CD4-positive, alpha-beta memory T cell (primary cell): ENCODE measurements at regions not wholly inside any gene's neighbourhood (a gene's known extent, or its start where the extent isn't known, plus 50 kb on each side); places are given as distances from the start of the nearest gene placed in this dataset.

ENCODE experiments used
- CTCF ChIA-PET: fragments of 350-600 bp; sonication (Branson Sonifier 250); formaldehyde crosslinking; loops from one replicate; lab custom pipeline; 2021; ENCODE audit warnings: inconsistent platforms; ENCODE audit not compliant: partially characterized antibody; lab: Charles Lee
- POLR2A ChIA-PET: fragments of 350-600 bp; sonication (Branson Sonifier 250); formaldehyde crosslinking; loops from one replicate; lab custom pipeline; 2021; ENCODE audit not compliant: partially characterized antibody; lab: Charles Lee
- DNase-seq, 5 donors: peaks; one replicate each; pipeline versions ENCODE4 v3.0.0 to v3.0.0-alpha.2; 2020 to 2022; ENCODE audit warnings: mixed read lengths in 1 of 5
- H3K27ac ChIP-seq: one replicate; pipeline ENCODE4 v1.7.0; 2013; ENCODE audit warnings: low read depth, low read length
- H3K27me3 ChIP-seq: 2 replicates; pipeline ENCODE4 v1.7.0; 2013; ENCODE audit warnings: mild to moderate bottlenecking, low read length, moderate library complexity; ENCODE audit not compliant: insufficient read depth
- H3K36me3 ChIP-seq: 2 replicates; pipeline ENCODE4 v1.7.0; 2013; ENCODE audit warnings: mild to moderate bottlenecking, low read length, moderate library complexity; ENCODE audit not compliant: insufficient read depth
- H3K4me1 ChIP-seq: 2 replicates; pipeline ENCODE4 v1.7.0; 2013; ENCODE audit warnings: mild to moderate bottlenecking, low read length, moderate library complexity; ENCODE audit not compliant: insufficient read depth
- H3K4me3 ChIP-seq, 2 donors: one replicate each; pipeline ENCODE4 v1.7.0; 2013; ENCODE audit warnings: low read length in 2 of 2, mild to moderate bottlenecking in 1 of 2
- H3K9me3 ChIP-seq, 2 donors: one replicate each; pipeline ENCODE4 v1.7.0; 2013; ENCODE audit warnings: low read length in 2 of 2, control low read depth in 1 of 2; ENCODE audit not compliant: control insufficient read depth in 1 of 2
- H3K27ac Mint-ChIP-seq, 7 donors: one replicate each; pipeline ENCODE4 v1.8.0; 2020 to 2021; ENCODE audit warnings: mixed read lengths in 7 of 7, mild to moderate bottlenecking in 6 of 7, inconsistent platforms in 3 of 7, moderate library complexity in 3 of 7
- H3K27me3 Mint-ChIP-seq, 2 donors: one replicate each; pipeline ENCODE4 v1.8.0; 2020 to 2021; ENCODE audit warnings: mixed read lengths in 2 of 2
- H3K36me3 Mint-ChIP-seq, 2 donors: one replicate each; pipeline ENCODE4 v1.8.0; 2020 to 2021; ENCODE audit warnings: mixed read lengths in 2 of 2, inconsistent platforms in 1 of 2, mild to moderate bottlenecking in 1 of 2
- H3K4me1 Mint-ChIP-seq, 4 donors: one replicate each; pipeline ENCODE4 v1.8.0; 2020 to 2021; ENCODE audit warnings: mixed read lengths in 4 of 4, mild to moderate bottlenecking in 1 of 4
- H3K4me3 Mint-ChIP-seq, 8 donors: one replicate each; pipeline ENCODE4 v1.8.0; 2020 to 2021; ENCODE audit warnings: mixed read lengths in 8 of 8, mild to moderate bottlenecking in 7 of 8, moderate library complexity in 6 of 8, inconsistent platforms in 3 of 8
- H3K9me3 Mint-ChIP-seq, 8 donors: one replicate each; pipeline ENCODE4 v1.8.0; 2020 to 2021; ENCODE audit warnings: mixed read lengths in 8 of 8, mild to moderate bottlenecking in 5 of 8, inconsistent platforms in 3 of 8, moderate library complexity in 1 of 8
- intact Hi-C: fragments of 100-400 bp; cut with micrococcal nuclease; formaldehyde crosslinking; loops from one replicate; pipeline ENCODE4 v1.15.1; 2023

GRCh38 chr4:141919649-141920048, 283.3 kb downstream of the IL15 start:
- no peaks in the 10 kb centered on the region for H3K27me3 ChIP-seq
- H3K27ac ChIP-seq, result no peak overlapping the region
- ChIA-PET POLR2A (no interaction called here), CTCF (no interaction called here)
- no peak overlapping the region for H3K4me3 ChIP-seq
- Mint-ChIP-seq H3K36me3 (no peaks in the 10 kb centered on the region), H3K27ac (no peak overlapping the region), H3K4me1 (no peaks in the 10 kb centered on the region), H3K9me3 (peaks cover 0 to 5% (median 0%) of the 10 kb centered on the region in 8 donors), H3K27me3 (peaks cover 2 to 4% of the 10 kb centered on the region in 2 donors), H3K4me3 (no peak overlapping the region)
- H3K36me3 ChIP-seq, result no peaks in the 10 kb centered on the region
- intact Hi-C loops, result no loop called here
- H3K9me3 ChIP-seq, result no peaks in the 10 kb centered on the region
- no peaks in the 10 kb centered on the region for H3K4me1 ChIP-seq
- no peak for DNase-seq

- no peak for DNase-seq
- Mint-ChIP-seq H3K4me1 (no peaks in the 10 kb centered on the region), H3K9me3 (peaks cover 0 to 5% (median 0%) of the 10 kb centered on the region in 8 donors), H3K27ac (no peak overlapping the region), H3K36me3 (no peaks in the 10 kb centered on the region), H3K27me3 (peaks cover 0 to 2% of the 10 kb centered on the region in 2 donors), H3K4me3 (no peak overlapping the region)
- Histone ChIP-seq H3K4me3 (no peak overlapping the region), H3K27me3 (no peaks in the 10 kb centered on the region), H3K36me3 (no peaks in the 10 kb centered on the region), H3K27ac (no peak overlapping the region), H3K9me3 (no peaks in the 10 kb centered on the region), H3K4me1 (no peaks in the 10 kb centered on the region)
- POLR2A ChIA-PET, result no interaction called here
- CTCF ChIA-PET, result no interaction called here
- intact Hi-C loops, result no loop called here
Measured at GRCh38 chr4:141921293-141921692, 284.9 kb downstream of the IL15 start.

- Mint-ChIP-seq H3K27ac (no peak overlapping the region), H3K27me3 (peaks cover 0 to 2% of the 10 kb centered on the region in 2 donors), H3K4me3 (no peak overlapping the region), H3K4me1 (no peaks in the 10 kb centered on the region), H3K36me3 (no peaks in the 10 kb centered on the region), H3K9me3 (peaks cover 0 to 5% (median 0%) of the 10 kb centered on the region in 8 donors)
- no peak for DNase-seq
- ChIA-PET CTCF (no interaction called here), POLR2A (no interaction called here)
- H3K4me1 ChIP-seq, result no peaks in the 10 kb centered on the region
- intact Hi-C loops, result no loop called here
- H3K4me3 ChIP-seq, result no peak overlapping the region
- H3K36me3 ChIP-seq, result no peaks in the 10 kb centered on the region
- no peaks in the 10 kb centered on the region for H3K9me3 ChIP-seq
- no peaks in the 10 kb centered on the region for H3K27me3 ChIP-seq
- H3K27ac ChIP-seq, result no peak overlapping the region
Measured at GRCh38 chr4:141922236-141922635, 285.9 kb downstream of the IL15 start.

- H3K27ac Mint-ChIP-seq, result no peak overlapping the region
- ChIA-PET CTCF (no interaction called here), POLR2A (no interaction called here)
- H3K4me3 ChIP-seq, result no peak overlapping the region
- H3K36me3 ChIP-seq, result no peaks in the 10 kb centered on the region
- no peaks in the 10 kb centered on the region for H3K27me3 ChIP-seq
- no peaks in the 10 kb centered on the region for H3K9me3 ChIP-seq
- no peaks in the 10 kb centered on the region for H3K4me1 ChIP-seq
- H3K36me3 Mint-ChIP-seq, result no peaks in the 10 kb centered on the region
- no peak overlapping the region for H3K27ac ChIP-seq
- no peak overlapping the region for H3K4me3 Mint-ChIP-seq
- no peak for DNase-seq
- H3K27me3 Mint-ChIP-seq, result peaks cover 0 to 2% of the 10 kb centered on the region in 2 donors
- no peaks in the 10 kb centered on the region for H3K4me1 Mint-ChIP-seq
- intact Hi-C loops, result no loop called here
- H3K9me3 Mint-ChIP-seq, result peaks cover 0 to 5% (median 0%) of the 10 kb centered on the region in 8 donors
Measured at GRCh38 chr4:141926406-141926805, 290.0 kb downstream of the IL15 start.

GRCh38 chr4:141932490-141932889, 296.1 kb downstream of the IL15 start:
- Histone ChIP-seq H3K27me3 (no peaks in the 10 kb centered on the region), H3K4me1 (no peaks in the 10 kb centered on the region), H3K36me3 (no peaks in the 10 kb centered on the region), H3K4me3 (no peak overlapping the region), H3K9me3 (no peaks in the 10 kb centered on the region), H3K27ac (no peak overlapping the region)
- Mint-ChIP-seq H3K9me3 (peaks cover 0 to 11% (median 6%) of the 10 kb centered on the region in 8 donors), H3K36me3 (no peaks in the 10 kb centered on the region), H3K27me3 (peaks cover 1 to 11% of the 10 kb centered on the region in 2 donors), H3K4me3 (no peak overlapping the region), H3K4me1 (no peaks in the 10 kb centered on the region), H3K27ac (no peak overlapping the region)
- POLR2A ChIA-PET, result no interaction called here
- CTCF ChIA-PET, result no interaction called here
- DNase-seq, result no peak
- intact Hi-C loops, result no loop called here

- H3K27ac ChIP-seq, result no peak overlapping the region
- Mint-ChIP-seq H3K4me3 (no peak overlapping the region), H3K4me1 (no peaks in the 10 kb centered on the region), H3K36me3 (no peaks in the 10 kb centered on the region), H3K27ac (no peak overlapping the region), H3K27me3 (peaks cover 1 to 9% of the 10 kb centered on the region in 2 donors), H3K9me3 (peaks cover 0 to 24% (median 17%) of the 10 kb centered on the region in 8 donors)
- CTCF ChIA-PET, result no interaction called here
- H3K36me3 ChIP-seq, result no peaks in the 10 kb centered on the region
- no peaks in the 10 kb centered on the region for H3K27me3 ChIP-seq
- intact Hi-C loops, result no loop called here
- no peak for DNase-seq
- no peaks in the 10 kb centered on the region for H3K4me1 ChIP-seq
- H3K9me3 ChIP-seq, result no peaks in the 10 kb centered on the region
- POLR2A ChIA-PET, result no interaction called here
- H3K4me3 ChIP-seq, result no peak overlapping the region
Measured at GRCh38 chr4:141933978-141934377, 297.6 kb downstream of the IL15 start.

GRCh38 chr4:141955696-141956095, 319.3 kb downstream of the IL15 start:
- H3K36me3 Mint-ChIP-seq, result no peaks in the 10 kb centered on the region
- DNase-seq, result no peak

GRCh38 chr4:141957416-141957815, 321.0 kb downstream of the IL15 start:
- Histone ChIP-seq H3K4me3 (no peak overlapping the region), H3K4me1 (no peaks in the 10 kb centered on the region), H3K9me3 (no peaks in the 10 kb centered on the region), H3K27me3 (no peaks in the 10 kb centered on the region), H3K36me3 (no peaks in the 10 kb centered on the region), H3K27ac (no peak overlapping the region)
- Mint-ChIP-seq H3K36me3 (no peaks in the 10 kb centered on the region), H3K27ac (no peak overlapping the region), H3K27me3 (peaks cover 0 to 1% of the 10 kb centered on the region in 2 donors), H3K4me1 (no peaks in the 10 kb centered on the region), H3K4me3 (no peak overlapping the region), H3K9me3 (no peaks in the 10 kb centered on the region)
- intact Hi-C loops, result no loop called here
- no peak for DNase-seq
- ChIA-PET CTCF (interaction anchor here (1.2 kb wide), 1 partner anchor 11 kb away, joined by 3 read pairs; no protein-coding TSS in a partner anchor), POLR2A (interaction anchor here (0.6 kb wide), 1 partner anchor 62 kb away, joined by 4 read pairs; no protein-coding TSS in a partner anchor)

More at GRCh38 chr4:141955696-141956095, 319.3 kb downstream of the IL15 start:
- H3K4me3 ChIP-seq, result no peak overlapping the region
- intact Hi-C loops, result no loop called here
- H3K4me1 ChIP-seq, result no peaks in the 10 kb centered on the region
- Mint-ChIP-seq H3K27ac (no peak overlapping the region), H3K4me3 (no peak overlapping the region), H3K4me1 (no peaks in the 10 kb centered on the region), H3K9me3 (no peaks in the 10 kb centered on the region), H3K27me3 (peaks cover 0 to 5% of the 10 kb centered on the region in 2 donors)
- H3K9me3 ChIP-seq, result no peaks in the 10 kb centered on the region
- ChIA-PET CTCF (no interaction called here), POLR2A (no interaction called here)
- H3K27ac ChIP-seq, result no peak overlapping the region
- no peaks in the 10 kb centered on the region for H3K36me3 ChIP-seq
- no peaks in the 10 kb centered on the region for H3K27me3 ChIP-seq
